ENCODE measurements at regions not wholly inside any gene's neighbourhood (a gene's known extent, or its start where the extent isn't known, plus 50 kb on each side); places are given as distances from the start of the nearest gene placed in this dataset.

DNA sequence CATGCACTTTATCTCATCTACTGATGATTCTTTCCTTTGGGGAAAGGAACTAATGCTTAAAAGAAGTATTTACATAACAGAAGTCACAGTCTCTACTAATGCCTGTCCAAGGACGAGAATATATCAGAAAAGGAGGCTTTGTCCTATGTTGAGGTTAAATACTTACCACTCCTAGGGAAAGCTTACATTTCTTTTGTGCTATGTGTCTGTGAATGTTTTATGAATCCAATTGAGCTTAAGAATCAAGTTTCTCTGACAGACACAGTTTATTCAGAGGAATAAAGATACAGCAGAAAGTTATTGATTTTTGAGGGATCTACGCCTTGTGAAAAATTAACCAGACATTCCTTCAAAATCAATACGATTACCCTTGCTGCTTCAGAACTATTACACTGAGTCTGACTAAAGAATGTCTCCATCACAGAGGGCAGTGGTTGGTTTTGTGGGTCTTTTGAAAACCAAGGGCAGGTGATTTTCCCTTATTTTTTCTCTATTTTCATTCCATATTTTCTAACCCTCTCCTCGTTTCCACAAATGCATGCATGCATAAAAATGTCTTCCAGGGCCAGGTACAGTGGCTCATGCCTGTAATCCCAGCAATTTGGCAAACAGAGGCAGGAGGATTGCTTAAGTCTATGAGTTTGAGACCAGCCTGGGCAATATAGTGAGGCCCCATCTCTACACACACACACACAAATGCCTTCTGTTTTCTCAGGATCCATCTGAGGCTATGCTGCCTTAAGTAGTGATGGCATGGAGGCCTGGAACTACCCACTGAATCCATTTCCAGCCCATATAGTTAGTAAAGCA lies 1095.1 kb downstream of the GALC start (continued):
- TF ChIP-seq, protein P1, sequence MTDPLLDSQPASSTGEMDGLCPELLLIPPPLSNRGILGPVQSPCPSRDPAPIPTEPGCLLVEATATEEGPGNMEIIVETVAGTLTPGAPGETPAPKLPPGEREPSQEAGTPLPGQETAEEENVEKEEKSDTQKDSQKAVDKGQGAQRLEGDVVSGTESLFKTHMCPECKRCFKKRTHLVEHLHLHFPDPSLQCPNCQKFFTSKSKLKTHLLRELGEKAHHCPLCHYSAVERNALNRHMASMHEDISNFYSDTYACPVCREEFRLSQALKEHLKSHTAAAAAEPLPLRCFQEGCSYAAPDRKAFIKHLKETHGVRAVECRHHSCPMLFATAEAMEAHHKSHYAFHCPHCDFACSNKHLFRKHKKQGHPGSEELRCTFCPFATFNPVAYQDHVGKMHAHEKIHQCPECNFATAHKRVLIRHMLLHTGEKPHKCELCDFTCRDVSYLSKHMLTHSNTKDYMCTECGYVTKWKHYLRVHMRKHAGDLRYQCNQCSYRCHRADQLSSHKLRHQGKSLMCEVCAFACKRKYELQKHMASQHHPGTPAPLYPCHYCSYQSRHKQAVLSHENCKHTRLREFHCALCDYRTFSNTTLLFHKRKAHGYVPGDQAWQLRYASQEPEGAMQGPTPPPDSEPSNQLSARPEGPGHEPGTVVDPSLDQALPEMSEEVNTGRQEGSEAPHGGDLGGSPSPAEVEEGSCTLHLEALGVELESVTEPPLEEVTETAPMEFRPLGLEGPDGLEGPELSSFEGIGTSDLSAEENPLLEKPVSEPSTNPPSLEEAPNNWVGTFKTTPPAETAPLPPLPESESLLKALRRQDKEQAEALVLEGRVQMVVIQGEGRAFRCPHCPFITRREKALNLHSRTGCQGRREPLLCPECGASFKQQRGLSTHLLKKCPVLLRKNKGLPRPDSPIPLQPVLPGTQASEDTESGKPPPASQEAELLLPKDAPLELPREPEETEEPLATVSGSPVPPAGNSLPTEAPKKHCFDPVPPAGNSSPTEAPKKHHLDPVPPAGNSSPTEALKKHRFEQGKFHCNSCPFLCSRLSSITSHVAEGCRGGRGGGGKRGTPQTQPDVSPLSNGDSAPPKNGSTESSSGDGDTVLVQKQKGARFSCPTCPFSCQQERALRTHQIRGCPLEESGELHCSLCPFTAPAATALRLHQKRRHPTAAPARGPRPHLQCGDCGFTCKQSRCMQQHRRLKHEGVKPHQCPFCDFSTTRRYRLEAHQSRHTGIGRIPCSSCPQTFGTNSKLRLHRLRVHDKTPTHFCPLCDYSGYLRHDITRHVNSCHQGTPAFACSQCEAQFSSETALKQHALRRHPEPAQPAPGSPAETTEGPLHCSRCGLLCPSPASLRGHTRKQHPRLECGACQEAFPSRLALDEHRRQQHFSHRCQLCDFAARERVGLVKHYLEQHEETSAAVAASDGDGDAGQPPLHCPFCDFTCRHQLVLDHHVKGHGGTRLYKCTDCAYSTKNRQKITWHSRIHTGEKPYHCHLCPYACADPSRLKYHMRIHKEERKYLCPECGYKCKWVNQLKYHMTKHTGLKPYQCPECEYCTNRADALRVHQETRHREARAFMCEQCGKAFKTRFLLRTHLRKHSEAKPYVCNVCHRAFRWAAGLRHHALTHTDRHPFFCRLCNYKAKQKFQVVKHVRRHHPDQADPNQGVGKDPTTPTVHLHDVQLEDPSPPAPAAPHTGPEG (CRISPR knock-in tag; IDR thresholded peaks at IDR 0.05): 0 out of 2 replicates have a peak, but pooled peaks have one; percentile 31
- TF ChIP-seq ZNF44 (CRISPR knock-in tag; IDR thresholded peaks at IDR 0.05) (no peak), NAIF1 (CRISPR knock-in tag; IDR thresholded peaks at IDR 0.05; ENCODE audit: borderline replicate concordance) (0 out of 2 replicates have a peak, but pooled peaks have one; percentile 26), ATF7 (IDR thresholded peaks at IDR 0.05) (no peak), ATF7 (CRISPR knock-in tag; IDR thresholded peaks at IDR 0.05) (no peak), ZEB1 (IDR thresholded peaks at IDR 0.05; ENCODE audit: insufficient replicate concordance, low read depth) (no peak), HMG20A (CRISPR knock-in tag; IDR thresholded peaks at IDR 0.05; ENCODE audit: borderline replicate concordance) (peak; percentile 74; the same call in 1 of the 2 replicates), RBAK (CRISPR knock-in tag; IDR thresholded peaks at IDR 0.05) (no peak), FOXJ3 (CRISPR knock-in tag; IDR thresholded peaks at IDR 0.05; ENCODE audit: borderline replicate concordance) (peak; percentile 87; the same call in 1 of the 2 replicates), ZNF331 (CRISPR knock-in tag; IDR thresholded peaks at IDR 0.05) (no peak; the same call in 1 of the 2 replicates), NFATC3 (CRISPR knock-in tag; IDR thresholded peaks at IDR 0.05) (no peak), SUZ12 (IDR thresholded peaks at IDR 0.05; ENCODE audit: low read depth, low read length) (no peak), ZNF562 (CRISPR knock-in tag; IDR thresholded peaks at IDR 0.05; ENCODE audit: borderline replicate concordance) (no peak), ZSCAN30 (CRISPR knock-in tag; IDR thresholded peaks at IDR 0.05) (no peak)
- TF ChIP-seq, protein P2, sequence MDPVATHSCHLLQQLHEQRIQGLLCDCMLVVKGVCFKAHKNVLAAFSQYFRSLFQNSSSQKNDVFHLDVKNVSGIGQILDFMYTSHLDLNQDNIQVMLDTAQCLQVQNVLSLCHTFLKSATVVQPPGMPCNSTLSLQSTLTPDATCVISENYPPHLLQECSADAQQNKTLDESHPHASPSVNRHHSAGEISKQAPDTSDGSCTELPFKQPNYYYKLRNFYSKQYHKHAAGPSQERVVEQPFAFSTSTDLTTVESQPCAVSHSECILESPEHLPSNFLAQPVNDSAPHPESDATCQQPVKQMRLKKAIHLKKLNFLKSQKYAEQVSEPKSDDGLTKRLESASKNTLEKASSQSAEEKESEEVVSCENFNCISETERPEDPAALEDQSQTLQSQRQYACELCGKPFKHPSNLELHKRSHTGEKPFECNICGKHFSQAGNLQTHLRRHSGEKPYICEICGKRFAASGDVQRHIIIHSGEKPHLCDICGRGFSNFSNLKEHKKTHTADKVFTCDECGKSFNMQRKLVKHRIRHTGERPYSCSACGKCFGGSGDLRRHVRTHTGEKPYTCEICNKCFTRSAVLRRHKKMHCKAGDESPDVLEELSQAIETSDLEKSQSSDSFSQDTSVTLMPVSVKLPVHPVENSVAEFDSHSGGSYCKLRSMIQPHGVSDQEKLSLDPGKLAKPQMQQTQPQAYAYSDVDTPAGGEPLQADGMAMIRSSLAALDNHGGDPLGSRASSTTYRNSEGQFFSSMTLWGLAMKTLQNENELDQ (CRISPR knock-in tag; IDR thresholded peaks at IDR 0.05; ENCODE audit: borderline replicate concordance): no peak
- TF ChIP-seq, protein P3, sequence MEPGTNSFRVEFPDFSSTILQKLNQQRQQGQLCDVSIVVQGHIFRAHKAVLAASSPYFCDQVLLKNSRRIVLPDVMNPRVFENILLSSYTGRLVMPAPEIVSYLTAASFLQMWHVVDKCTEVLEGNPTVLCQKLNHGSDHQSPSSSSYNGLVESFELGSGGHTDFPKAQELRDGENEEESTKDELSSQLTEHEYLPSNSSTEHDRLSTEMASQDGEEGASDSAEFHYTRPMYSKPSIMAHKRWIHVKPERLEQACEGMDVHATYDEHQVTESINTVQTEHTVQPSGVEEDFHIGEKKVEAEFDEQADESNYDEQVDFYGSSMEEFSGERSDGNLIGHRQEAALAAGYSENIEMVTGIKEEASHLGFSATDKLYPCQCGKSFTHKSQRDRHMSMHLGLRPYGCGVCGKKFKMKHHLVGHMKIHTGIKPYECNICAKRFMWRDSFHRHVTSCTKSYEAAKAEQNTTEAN (CRISPR knock-in tag; conservative IDR thresholded peaks at IDR 0.05): no peak
- TF ChIP-seq, protein P4, sequence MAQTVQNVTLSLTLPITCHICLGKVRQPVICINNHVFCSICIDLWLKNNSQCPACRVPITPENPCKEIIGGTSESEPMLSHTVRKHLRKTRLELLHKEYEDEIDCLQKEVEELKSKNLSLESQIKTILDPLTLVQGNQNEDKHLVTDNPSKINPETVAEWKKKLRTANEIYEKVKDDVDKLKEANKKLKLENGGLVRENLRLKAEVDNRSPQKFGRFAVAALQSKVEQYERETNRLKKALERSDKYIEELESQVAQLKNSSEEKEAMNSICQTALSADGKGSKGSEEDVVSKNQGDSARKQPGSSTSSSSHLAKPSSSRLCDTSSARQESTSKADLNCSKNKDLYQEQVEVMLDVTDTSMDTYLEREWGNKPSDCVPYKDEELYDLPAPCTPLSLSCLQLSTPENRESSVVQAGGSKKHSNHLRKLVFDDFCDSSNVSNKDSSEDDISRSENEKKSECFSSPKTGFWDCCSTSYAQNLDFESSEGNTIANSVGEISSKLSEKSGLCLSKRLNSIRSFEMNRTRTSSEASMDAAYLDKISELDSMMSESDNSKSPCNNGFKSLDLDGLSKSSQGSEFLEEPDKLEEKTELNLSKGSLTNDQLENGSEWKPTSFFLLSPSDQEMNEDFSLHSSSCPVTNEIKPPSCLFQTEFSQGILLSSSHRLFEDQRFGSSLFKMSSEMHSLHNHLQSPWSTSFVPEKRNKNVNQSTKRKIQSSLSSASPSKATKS (CRISPR knock-in tag; IDR thresholded peaks at IDR 0.05): no peak
